GM21526 (cell line): ENCODE measurements at regions not wholly inside any gene's neighbourhood (a gene's known extent, or its start where the extent isn't known, plus 50 kb on each side); places are given as distances from the start of the nearest gene placed in this dataset.
"Not testable (repeated sequence)": the region's sequence is repeated elsewhere in the genome, so short reads cannot be mapped to it uniquely, and the experiment has no call there.

Experiments
- ATAC-seq: cut with Tn5 transposase; IDR thresholded peaks from one replicate; pipeline ENCODE4 v1.9.1; 2021; ENCODE audit warnings: moderate library complexity; ENCODE audit not compliant: unreplicated experiment, low FRiP score

GRCh38 chrX:10939424-10939823, 171.7 kb upstream of the HCCS start:
- no peak for ATAC-seq

GRCh38 chrX:10944136-10944885, 166.8 kb upstream of the HCCS start:
- no peak for ATAC-seq

GRCh38 chrX:10945498-10945897, 165.6 kb upstream of the HCCS start:
- ATAC-seq = no peak

DNA sequence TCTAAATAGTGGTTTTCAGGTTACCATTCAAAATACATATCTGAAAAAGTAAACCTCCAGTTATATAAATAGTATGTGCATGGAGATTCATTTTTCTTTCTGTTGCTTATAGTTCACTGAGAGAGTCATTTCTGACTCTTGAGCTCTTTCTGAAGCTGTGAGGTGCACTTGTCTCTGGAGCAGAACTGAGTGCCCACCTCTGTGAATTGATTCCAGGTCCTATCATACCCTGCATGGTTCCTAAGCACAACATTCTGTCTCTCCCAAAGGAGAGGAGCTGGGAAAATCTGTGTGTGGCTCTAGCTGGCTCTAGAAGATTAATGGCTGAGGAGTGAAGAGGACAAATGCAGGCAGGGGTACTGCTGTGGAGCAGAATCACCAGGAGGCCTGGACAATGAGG, 161.6 kb upstream of the HCCS start:
- no peak for ATAC-seq

DNA sequence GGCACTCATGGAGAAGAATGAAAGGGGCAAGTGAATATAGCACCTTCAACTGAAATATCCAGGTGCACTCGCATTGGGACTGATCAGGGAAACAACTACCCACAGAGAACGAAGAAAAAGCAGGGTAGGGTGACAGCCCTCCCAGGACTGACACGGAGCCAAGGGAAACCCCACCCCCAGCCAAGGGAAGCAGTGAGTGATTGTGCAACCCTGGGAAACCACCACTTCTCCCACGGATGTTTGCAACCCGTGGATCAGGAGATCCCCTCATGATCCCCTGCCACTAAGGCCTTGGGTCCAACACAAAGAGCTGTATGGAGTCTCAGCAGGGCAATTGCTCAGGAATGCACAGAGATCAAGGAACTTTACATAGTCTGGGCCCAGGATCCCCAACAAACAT, 158.5 kb upstream of the HCCS start:
- ATAC-seq = no peak

DNA sequence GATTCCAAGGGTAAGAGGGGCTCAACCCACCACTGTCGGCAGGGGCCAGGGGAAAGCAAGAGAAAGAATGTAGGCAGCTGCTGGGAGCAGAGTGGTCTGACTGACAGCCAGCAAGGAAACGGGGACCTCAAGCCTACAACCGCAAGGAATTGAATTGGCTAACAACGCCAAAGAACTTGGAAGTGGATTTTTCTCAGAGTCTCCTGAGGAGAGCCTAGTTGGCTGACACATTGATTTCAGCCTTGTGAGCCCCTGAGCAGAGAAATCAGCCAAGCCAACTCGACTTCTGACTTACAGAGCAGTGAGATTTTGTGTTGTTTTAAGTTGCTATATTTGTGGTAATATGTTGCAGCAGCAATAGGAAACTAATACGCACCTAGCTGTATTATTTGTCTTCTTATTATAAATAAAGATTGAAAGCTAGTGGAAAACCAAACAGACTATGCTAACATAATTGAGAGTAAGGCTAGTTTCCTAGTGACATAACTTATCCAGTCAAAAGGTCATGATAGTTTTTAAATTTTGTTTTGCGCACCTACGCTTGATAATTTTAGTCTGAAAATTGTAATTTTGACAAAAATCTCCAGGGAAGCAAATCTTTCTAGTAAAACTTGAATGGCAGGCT, 145.8 kb upstream of the HCCS start:
- no peak for ATAC-seq

DNA sequence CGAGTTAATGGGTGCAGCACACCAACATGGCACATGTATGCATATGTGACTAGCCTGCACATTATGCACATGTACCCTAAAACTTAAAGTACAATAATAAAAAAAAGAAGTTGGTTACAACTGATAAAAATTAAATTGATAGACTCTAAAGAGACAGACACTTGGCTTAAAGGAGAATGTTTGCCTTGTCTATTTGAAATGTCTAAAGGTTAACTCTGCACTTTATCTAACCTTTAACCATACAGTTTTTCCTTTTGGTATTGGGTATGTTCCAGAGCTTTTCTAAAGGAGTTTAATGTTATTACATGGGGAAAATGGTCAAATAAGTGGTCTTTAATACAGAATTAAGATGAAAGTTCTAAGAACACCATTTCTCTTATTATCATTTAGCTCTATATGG, 145.1 kb upstream of the HCCS start:
- ATAC-seq = no peak

DNA sequence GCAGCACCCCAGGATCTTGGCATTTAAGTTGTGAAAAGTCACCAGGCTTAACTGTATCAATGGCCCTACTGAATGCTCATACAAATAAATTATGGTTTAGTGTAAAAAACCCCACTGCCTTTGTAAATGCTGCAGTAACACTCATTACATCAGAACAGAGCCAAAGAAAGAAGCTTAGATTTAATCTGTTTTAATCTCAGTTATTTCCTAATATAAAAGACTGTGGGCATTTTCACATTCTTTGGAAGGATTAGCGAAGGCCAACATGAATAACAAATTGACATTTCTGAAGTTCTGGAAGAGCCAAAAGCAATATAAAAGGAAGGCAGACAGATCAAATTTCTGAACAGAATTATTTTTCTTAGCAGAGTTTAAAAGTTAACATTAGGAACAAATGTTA, 140.0 kb upstream of the HCCS start:
- ATAC-seq = no peak

- ATAC-seq = no peak
Observed at GRCh38 chrX:10971759-10972158, 139.4 kb upstream of the HCCS start.

GRCh38 chrX:10972706-10973105, 138.4 kb upstream of the HCCS start:
- no peak for ATAC-seq

- no peak for ATAC-seq
Observed at GRCh38 chrX:10974920-10975319, 136.2 kb upstream of the HCCS start.

- no peak for ATAC-seq
Observed at GRCh38 chrX:10979956-10980355, 131.2 kb upstream of the HCCS start.

DNA sequence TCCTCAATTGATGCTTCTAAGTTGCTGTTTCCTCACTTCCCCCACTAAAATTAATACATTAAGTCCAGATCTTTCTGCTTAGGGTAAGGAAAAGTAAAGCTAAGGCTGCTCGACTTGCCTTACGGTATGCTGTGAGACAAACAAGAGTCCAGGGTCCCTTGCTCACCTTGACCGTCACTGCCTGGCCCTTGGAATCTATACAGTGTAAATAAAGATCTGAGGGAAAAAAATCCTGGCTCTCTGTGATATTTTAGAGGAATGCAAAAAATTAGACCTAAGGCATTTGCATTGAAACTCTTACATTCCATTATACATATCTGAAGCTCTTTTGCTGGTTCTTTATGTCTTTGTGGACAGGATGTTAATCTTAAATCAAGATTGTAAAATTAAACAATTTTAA, 129.6 kb upstream of the HCCS start:
- no peak for ATAC-seq

- no peak for ATAC-seq
Observed at GRCh38 chrX:10983526-10983925, 127.6 kb upstream of the HCCS start.

DNA sequence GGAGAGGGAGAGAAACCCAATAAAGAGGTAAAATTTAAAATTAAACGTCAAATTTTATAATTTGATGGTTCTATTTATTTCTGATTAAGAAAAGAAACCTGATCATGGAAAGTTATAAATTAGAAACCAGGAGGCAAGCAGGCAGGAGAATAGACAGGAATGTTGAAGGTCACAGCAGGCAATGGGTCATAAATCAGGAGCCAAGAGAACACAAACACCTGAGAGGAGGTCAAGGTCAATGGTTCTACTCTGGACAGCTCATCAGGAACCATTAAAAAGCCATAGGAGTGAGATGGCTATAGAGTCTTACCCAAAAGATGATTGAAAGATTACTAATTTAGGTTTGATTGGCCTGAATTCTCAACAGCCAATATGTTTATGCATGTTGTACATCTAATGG, 126.9 kb upstream of the HCCS start:
- ATAC-seq = no peak

- ATAC-seq = no peak
Observed at GRCh38 chrX:10986616-10987015, 124.5 kb upstream of the HCCS start.

- no peak for ATAC-seq
Observed at GRCh38 chrX:10988653-10989052, 122.5 kb upstream of the HCCS start.

DNA sequence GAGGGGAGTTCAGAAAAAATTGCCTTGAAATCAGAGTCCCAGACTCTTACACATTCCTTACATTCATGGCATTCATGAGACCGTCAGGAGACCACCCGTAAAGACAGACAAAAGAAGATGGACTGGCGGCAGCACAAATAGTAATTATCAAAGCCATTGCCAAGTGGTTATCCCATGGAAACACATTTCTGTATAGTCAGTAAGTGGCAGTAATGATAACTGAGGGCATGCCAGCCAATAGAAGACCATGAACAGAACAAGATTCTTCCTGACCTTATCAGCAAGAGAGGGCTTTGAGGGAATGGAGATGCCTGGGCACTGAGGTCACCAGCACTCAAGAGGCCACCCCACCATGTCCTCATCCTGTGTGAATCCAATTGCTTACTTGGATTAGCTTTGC, 121.7 kb upstream of the HCCS start:
- no peak for ATAC-seq

DNA sequence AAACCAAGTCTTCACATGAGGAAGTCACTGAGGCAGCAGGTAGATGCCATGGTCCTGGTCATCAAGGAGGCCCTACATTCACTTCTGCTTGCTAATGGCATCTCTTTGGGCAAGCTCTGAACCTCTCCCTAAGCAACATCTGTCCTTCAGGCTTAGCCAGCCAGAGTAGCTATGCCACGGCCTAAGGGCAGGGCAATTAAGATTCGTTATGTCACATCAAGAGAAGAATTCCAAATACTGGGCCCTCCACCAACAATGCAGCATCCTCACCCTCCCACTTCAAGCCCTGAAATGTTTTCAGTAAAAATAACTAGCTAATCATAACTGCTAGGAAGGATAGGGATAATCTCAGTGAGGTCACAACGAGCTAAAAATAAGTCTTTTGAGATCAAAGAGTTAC, 120.7 kb upstream of the HCCS start:
- ATAC-seq = no peak

DNA sequence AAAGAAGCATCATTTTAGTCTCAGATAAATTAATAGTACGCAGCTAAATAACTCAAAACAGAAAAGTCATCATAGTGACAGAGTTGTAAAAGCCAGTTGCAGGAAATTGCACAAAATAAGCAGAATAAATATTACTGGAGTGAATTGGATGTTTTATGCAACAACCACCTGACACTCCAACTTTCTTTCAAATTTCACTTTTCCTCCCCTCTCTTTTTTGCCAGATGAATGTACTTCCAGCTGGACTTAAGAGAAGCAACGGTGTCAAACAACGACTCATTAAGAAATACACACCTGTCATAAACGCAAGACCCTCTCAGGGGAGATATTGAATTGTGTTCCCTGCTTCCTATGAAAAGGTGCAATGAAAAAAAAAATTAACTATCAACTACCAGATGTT, 120.2 kb upstream of the HCCS start:
- ATAC-seq = no peak

DNA sequence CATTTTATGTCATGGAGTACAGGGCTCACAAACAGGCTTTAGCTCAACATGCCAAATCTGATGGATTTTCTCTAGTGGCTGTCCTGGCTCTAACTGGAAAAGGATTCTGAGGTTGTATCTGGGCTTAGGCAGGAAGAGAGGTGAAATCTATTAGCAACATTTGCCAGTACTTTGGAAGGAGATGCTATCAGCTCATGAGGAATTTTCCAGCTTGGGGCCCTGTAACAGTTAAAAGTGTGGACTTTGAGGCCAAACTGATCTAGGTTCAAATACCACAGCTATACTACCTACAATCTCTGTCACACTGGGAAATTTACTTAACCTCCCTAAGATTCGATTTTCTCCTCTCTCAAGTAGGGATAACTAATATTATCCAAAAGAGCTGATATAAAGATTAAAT, 119.0 kb upstream of the HCCS start:
- no peak for ATAC-seq

DNA sequence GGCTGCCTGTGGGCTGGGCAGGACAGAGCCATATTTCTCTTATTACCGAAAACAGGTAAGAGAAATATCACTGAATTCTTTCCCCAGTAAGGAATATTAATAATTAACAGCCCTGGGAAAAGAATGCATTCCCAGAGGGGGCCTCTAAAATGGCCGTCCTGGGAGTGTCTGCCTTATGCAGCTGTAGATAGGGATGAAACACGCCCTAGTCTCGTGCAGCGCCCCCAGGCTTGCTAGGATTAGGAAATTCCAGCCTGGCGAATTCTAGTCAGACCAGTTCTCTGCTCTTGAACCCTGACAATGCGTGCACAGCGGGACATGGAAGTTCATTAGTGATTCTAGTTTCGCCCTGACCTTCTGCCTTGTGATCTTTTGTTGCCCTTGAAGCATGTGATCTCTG, 104.1 kb upstream of the HCCS start:
- not testable (repeated sequence) for ATAC-seq

DNA sequence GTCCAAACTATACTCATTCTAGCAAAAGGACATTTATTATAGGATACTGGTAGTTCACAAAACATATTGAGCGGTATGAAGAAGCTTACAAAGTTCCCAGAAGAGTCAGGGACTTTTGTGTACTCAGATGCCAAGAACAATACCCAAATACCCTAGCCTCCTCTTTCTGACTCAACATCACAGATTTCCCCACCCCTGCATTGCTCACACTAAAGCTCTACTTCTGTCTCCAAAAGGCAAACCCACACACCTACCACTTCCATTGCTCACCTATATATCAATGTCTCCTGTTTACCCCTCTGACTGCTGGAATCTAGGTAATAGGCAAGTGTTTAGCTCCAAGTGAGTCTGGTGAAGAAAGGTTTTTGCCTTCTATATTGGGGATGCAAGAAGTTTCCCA, 100.7 kb upstream of the HCCS start:
- ATAC-seq = no peak
